Adrenal gland (tissue), 9 donors: ENCODE measurements at regions not wholly inside any gene's neighbourhood (a gene's known extent, or its start where the extent isn't known, plus 50 kb on each side); places are given as distances from the start of the nearest gene placed in this dataset.
A peak's percentile ranks its signal among the peaks of the same experiment; 100 is the strongest.

Source experiments
- DNase-seq, 7 donors: peaks; one replicate each; pipeline ENCODE4 v3.0.0-alpha.2; 2019 to 2020
- H3K27ac ChIP-seq, 5 donors: fragments of 200-600 bp; sonication (generic) in 4 of 5; 1 replicate in 3 of 5; 2 replicates in 2 of 5; pipeline versions ENCODE4 v1.5.1 to v1.8.0; 2016 to 2020; ENCODE audit warnings: mild to moderate bottlenecking in 1 of 5
- H3K27me3 ChIP-seq: fragments of 200-600 bp; 2 replicates; pipeline ENCODE4 v1.8.0; 2021
- H3K36me3 ChIP-seq, 2 donors: fragments of 200-600 bp; replicated peaks in 1 of 2; 1 replicate in 1 of 2; 2 replicates in 1 of 2; pipeline versions ENCODE4 v1.5.1 to v1.8.0; 2018 to 2022
- H3K4me1 ChIP-seq, 2 donors: fragments of 200-600 bp; replicated peaks in 1 of 2; 1 replicate in 1 of 2; 2 replicates in 1 of 2; pipeline versions ENCODE4 v1.5.1 to v1.8.0; 2018 to 2021
- H3K4me3 ChIP-seq, 4 donors: fragments of 200-600 bp; sonication (generic) in 3 of 4; one replicate each; pipeline ENCODE4 v1.5.1; 2016 to 2018
- H3K9me3 ChIP-seq, 3 donors: fragments of 200-600 bp; sonication (generic) in 1 of 3; replicated peaks in 1 of 3; 1 replicate in 2 of 3; 2 replicates in 1 of 3; pipeline versions ENCODE4 v1.5.1 to v1.8.0; 2016 to 2021
- CTCF ChIP-seq, 6 experiments: fragments of 450-650 bp in 4 of 6; fragments of 200-600 bp in 2 of 6; sonication (generic) in 1 of 6; IDR thresholded peaks; 1 replicate in 5 of 6; 2 replicates in 1 of 6; pipeline versions ENCODE4 v1.5.1 to v1.8.0; 2016 to 2021; ENCODE audit warnings: antibody characterized with exemption in 6 of 6, mild to moderate bottlenecking in 2 of 6, moderate library complexity in 1 of 6
- POLR2A ChIP-seq, 2 donors: fragments of 450-650 bp; IDR thresholded peaks; one replicate each; pipeline ENCODE4 v1.6.1; 2017; ENCODE audit warnings: antibody characterized with exemption in 2 of 2, mild to moderate bottlenecking in 2 of 2, moderate library complexity in 1 of 2
- WGBS, 4 donors: extraction: QIAGEN DNeasy Blood & Tissue Kit in 2 of 4; methylation state at CpG; one replicate each; pipeline versions ENCODE4 v1.1.5 to v1.1.7; 2013 to 2017; 5-methylcytosine and 5-hydroxymethylcytosine counted together
- intact Hi-C, 2 donors: fragments of 100-400 bp; cut with DNase I; formaldehyde crosslinking; loops; one replicate each; pipeline versions ENCODE4 v1.14.1 to v1.15.0; 2022 to 2023
- donor health status: healthy with polysubstance abuse.
- donor health status: Bipolar disorder and iron deficiency.
- donor health status: DM: yes; HTN: yes; CAD: no.
- donor health status: DM: no; HTN: no; CAD: no.
- donor health status: DM: no; HTN: no; CAD: no.

- TF ChIP-seq POLR2A (IDR thresholded peaks at IDR 0.05) (no peak), CTCF (IDR thresholded peaks at IDR 0.05) (no peak)
- H3K36me3 ChIP-seq = no peaks in the 10 kb centered on the region
- H3K27me3 ChIP-seq = no peaks in the 10 kb centered on the region
- no peak for DNase-seq
- H3K9me3 ChIP-seq = no peaks in the 10 kb centered on the region
- 67 to 100% (median 85%) methylated on average over 1 of the region's 1 CpG for WGBS, 4 donors
- H3K4me1 ChIP-seq = peaks cover 0 to 6% of the 10 kb centered on the region in 2 donors
- peak overlapping the region in 1 of 5 donors; percentile 45 for H3K27ac ChIP-seq
- no peak overlapping the region for H3K4me3 ChIP-seq
- intact Hi-C loops = no loop called here
These were observed 336.8 kb upstream of the DDI1 start for GRCh38 chr11:103699656-103700055.

DNA sequence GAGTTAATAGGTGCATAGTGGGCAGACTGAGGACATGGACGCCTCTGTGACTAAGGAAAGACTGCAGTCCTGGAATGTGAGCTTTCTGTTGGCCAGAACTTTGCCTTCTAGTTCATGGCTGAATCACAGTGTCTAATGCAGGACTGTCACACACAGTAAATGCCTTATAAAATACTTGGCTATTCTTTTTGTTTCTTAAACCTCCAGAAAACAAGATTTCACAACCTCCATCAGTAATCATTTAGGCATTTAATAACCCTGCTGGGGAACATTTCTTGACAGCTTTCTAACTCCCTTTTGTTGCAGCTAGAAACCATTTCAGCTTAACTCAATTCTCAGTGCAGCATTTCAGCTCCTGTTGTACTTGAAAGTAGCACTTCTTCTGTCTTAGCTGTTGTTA is 335.8 kb upstream of the DDI1 start:
- H3K27ac ChIP-seq = peak overlapping the region in 1 of 5 donors; percentile 12
- H3K4me1 ChIP-seq = peaks cover 0 to 6% of the 10 kb centered on the region in 2 donors
- H3K36me3 ChIP-seq = no peaks in the 10 kb centered on the region
- no peaks in the 10 kb centered on the region for H3K9me3 ChIP-seq
- H3K27me3 ChIP-seq = no peaks in the 10 kb centered on the region
- peak in 2 of 7 donors; percentile 4 to 9 for DNase-seq
- intact Hi-C loops = no loop called here
- H3K4me3 ChIP-seq = no peak overlapping the region
- no peak for TF ChIP-seq POLR2A (IDR thresholded peaks at IDR 0.05)
- TF ChIP-seq CTCF (IDR thresholded peaks at IDR 0.05) = no peak
- WGBS, 4 donors = 25 to 42% (median 33%) methylated on average over 1 of the region's 1 CpG

DNA sequence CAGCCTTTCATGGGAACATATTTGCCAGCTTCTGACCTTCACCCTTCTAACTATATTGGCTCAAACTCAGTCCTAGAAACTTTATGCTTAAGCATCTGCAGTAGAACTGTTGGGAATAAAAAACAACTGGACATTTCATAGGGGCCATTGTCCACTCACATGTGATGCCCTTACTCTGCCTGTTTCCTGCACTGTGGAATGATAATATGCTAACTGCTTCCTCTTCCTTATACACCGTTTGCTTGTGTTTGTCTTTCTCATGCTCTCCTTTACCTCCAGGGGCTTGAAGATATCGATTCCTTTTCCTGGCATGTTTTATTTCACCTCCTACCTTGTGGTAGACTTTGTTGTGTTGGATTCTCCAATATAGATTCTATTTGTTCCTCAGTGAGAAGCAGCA is 333.0 kb upstream of the DDI1 start:
- Histone ChIP-seq H3K27me3 (no peaks in the 10 kb centered on the region), H3K9me3 (no peaks in the 10 kb centered on the region), H3K4me3 (no peak overlapping the region), H3K36me3 (no peaks in the 10 kb centered on the region), H3K27ac (no peak overlapping the region), H3K4me1 (peaks cover 0 to 6% of the 10 kb centered on the region in 2 donors)
- DNase-seq = no peak
- intact Hi-C loops = no loop called here
- 46 to 68% (median 63%) methylated on average over 2 of the region's 2 CpGs for WGBS, 4 donors
- TF ChIP-seq CTCF (IDR thresholded peaks at IDR 0.05) = no peak
- TF ChIP-seq POLR2A (IDR thresholded peaks at IDR 0.05) = no peak

- no peaks in the 10 kb centered on the region for H3K27me3 ChIP-seq
- no peak for DNase-seq
- H3K36me3 ChIP-seq = no peaks in the 10 kb centered on the region
- H3K9me3 ChIP-seq = no peaks in the 10 kb centered on the region
- no peak overlapping the region for H3K27ac ChIP-seq
- intact Hi-C loops = no loop called here
- WGBS, 4 donors = 79 to 88% (median 83%) methylated on average over 6 of the region's 6 CpGs
- no peak for TF ChIP-seq CTCF (IDR thresholded peaks at IDR 0.05)
- no peak for TF ChIP-seq POLR2A (IDR thresholded peaks at IDR 0.05)
- H3K4me3 ChIP-seq = no peak overlapping the region
- H3K4me1 ChIP-seq = peaks cover 0 to 6% of the 10 kb centered on the region in 2 donors
These were observed 332.5 kb upstream of the DDI1 start for GRCh38 chr11:103703954-103704353.
